Right lobe of liver (tissue), 4 donors: ENCODE measurements at regions not wholly inside any gene's neighbourhood (a gene's known extent, or its start where the extent isn't known, plus 50 kb on each side); places are given as distances from the start of the nearest gene placed in this dataset.

Experiments used
- CTCF ChIP-seq, 4 donors: fragments of 200-600 bp in 3 of 4; fragments of 450-650 bp in 1 of 4; IDR thresholded peaks; one replicate each; pipeline versions ENCODE4 v1.5.1 to v1.8.0; 2016 to 2022; ENCODE audit warnings: antibody characterized with exemption in 4 of 4, mild to moderate bottlenecking in 2 of 4
- POLR2A ChIP-seq: fragments of 450-650 bp; IDR thresholded peaks from one replicate; pipeline ENCODE4 v1.6.1; 2017; ENCODE audit warnings: antibody characterized with exemption, mild to moderate bottlenecking
- donor health status: DM: no; HTN: no; CAD: no.
- donor health status: DM: no; HTN: no; CAD: no.
- donor health status: DM: no; HTN: yes; CAD: no.

- TF ChIP-seq CTCF (IDR thresholded peaks at IDR 0.05) (no peak), POLR2A (no peak)
Observed at GRCh38 chr7:26600411-26600810, 264.0 kb downstream of the SKAP2 start.
